ENCODE measurements at regions not wholly inside any gene's neighbourhood (a gene's known extent, or its start where the extent isn't known, plus 50 kb on each side); places are given as distances from the start of the nearest gene placed in this dataset.

GRCh38 chr16:47833771-47834170, 322.0 kb downstream of the ABCC12 start:
- TF ChIP-seq POLR2AphosphoS5 (IDR thresholded peaks at IDR 0.05) (no peak), CTCF (IDR thresholded peaks at IDR 0.05) (no peak)

All from esophagus muscularis mucosa (tissue), 3 donors.